Esophagus mucosa (tissue), 1 donor: ENCODE measurements at regions not wholly inside any gene's neighbourhood (a gene's known extent, or its start where the extent isn't known, plus 50 kb on each side); places are given as distances from the start of the nearest gene placed in this dataset.
"Not testable (repeated sequence)": the region's sequence is repeated elsewhere in the genome, so short reads cannot be mapped to it uniquely, and the experiment has no call there.

Experiments used
- ATAC-seq: fragments of 200-7000 bp; cut with Tn5 transposase; one replicate; pipeline ENCODE4 v1.9.1; 2020
- donor health status: DM: yes; HTN: yes; CAD: no.

DNA sequence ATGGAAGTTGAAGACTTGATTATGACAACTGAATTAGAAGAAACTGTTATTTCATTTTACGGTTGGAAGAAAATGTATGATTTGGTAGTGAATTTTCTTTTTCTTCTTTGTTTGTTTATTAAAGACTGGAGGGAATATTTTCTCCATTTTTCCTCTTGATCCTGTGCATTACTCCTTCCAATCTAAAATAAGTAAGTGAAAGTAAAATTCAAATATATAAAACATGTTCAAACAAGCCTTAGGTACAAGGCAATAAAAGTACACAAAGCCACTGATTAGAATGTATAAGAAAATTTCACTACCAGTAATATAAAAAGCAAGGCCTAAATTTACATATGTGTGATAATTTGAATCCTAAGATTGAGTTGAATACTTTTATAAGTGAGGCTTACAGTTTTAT, 181.2 kb upstream of the MME start:
- ATAC-seq, result no peak

DNA sequence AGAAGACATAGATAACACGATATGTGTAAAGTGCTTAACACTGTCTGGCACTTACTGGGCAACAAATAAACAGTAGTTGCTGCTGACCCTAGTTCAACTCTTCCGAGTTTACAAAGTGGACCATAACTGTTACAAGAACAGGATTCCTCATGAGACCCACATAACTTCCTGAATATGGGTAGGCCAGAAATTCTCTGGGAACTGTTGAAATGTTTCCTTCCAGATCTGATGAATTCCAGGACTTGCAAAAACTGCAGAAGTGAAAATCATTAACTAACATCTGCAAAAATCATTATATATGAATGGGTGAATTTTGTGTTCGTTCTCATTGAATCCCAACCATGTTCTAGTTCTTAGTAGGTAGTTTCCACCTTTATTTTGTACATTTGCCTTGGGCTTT, 181.7 kb upstream of the MME start:
- ATAC-seq, result no peak

DNA sequence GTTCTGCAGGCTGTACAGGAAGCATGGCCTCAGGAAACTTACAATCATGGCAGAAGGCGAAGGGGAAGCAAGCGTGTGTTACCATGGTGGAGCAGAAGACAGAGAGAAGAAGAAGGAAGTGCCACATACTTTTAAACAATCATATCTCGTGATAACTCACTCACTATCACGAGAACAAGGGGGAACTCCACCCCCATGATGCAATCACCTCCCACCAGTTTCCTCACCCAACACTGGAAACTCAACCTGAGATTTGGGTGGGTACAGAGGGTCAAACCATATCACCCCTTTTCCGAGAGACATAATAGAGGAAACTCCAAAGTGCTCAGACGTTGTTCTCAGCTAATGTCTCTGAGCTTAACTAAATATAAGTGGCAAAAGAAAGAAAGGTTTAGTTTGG, 186.3 kb upstream of the MME start:
- ATAC-seq, result no peak

DNA sequence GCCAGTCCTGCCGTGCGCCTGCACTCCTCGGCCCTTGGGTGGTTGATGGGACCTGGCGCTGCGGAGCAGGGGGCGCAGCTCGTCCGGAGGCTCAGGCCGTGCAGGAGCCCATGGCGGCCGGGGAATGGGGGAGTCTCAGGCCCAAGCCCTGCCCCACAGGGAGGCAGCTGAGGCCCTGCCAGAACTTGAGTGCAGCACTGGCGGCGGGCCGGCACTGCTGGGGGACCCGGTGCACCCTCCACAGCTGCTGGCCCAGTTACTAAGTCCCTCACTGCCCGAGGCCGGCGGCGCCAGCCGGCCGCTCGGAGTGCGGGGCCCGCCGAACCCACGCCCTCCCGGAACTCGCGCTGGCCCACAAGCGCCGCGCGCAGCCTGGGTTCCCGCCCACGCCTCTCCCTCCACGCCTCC, 190.9 kb upstream of the MME start:
- ATAC-seq, result no peak

DNA sequence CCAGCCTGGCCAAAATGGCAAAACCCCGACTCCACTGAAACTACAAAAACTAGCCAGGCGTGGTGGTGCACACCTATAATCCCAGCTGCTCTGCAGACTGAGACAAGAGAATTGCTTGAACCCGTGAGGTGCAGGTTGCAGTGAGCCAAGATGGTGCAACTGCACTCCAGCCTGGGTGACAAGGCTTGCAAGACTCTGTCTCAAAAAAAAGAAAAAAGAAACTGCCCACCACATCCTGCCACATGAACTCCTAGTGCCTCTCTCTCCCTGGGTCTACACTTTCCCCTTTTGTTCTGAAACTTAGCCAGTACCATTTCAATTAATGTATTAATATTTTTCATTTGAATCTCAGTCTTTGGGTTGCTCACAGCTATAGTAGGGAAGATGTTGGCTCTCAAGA, 192.2 kb upstream of the MME start:
- no peak for ATAC-seq

DNA sequence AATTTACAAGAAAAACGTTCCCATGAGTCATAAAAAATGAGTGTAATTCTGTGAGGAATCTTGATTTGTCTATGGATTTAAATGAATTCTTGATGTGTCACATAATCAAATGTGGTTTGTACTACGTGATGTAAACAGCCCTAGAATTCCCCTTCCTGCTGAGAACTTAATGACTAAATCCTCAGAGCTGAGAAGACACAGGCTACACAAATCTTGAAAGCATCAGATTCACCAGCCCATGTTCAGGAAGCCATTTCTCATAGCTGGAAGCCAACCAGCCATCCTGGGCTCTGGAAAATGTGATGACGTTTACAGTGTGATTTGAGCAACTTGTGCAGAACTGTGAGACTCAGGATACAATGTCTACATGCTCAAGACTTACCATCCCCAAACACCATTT, 193.7 kb upstream of the MME start:
- ATAC-seq, result no peak

DNA sequence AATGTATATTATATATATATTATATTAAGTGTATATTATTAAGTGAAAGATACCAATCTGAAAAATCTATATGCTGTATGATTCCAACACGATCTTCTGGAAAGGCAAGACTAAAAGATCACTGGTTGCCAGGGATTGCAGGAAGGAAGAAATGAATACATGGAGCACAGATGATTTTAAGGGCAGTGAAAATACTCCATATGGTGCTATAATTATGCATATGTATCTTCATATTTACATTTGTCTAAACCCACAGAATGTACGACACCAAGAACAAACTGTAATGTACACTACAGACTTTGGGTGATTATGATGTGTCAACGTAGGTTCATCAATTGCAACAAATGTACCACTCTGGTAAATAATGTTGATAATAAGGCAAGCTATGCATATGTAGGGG, 194.7 kb upstream of the MME start:
- ATAC-seq, result no peak

DNA sequence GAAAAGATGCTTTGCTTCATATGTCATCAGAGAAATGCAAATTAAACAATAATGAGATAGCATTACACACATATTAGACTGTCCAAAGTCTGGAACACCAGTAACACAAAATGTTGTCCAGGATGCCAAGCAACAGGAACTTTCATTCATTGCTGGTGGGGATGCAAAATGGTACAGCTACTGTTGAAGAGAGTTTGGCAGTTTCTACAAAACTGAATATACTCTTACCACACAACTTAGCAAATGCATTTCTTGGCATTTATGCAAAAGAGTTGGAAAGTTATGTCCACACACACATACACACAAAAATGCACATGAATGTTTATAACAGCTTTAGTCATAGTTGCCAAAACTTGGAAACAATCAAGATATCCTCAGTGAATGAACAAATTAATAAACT, 195.2 kb upstream of the MME start:
- no peak for ATAC-seq

DNA sequence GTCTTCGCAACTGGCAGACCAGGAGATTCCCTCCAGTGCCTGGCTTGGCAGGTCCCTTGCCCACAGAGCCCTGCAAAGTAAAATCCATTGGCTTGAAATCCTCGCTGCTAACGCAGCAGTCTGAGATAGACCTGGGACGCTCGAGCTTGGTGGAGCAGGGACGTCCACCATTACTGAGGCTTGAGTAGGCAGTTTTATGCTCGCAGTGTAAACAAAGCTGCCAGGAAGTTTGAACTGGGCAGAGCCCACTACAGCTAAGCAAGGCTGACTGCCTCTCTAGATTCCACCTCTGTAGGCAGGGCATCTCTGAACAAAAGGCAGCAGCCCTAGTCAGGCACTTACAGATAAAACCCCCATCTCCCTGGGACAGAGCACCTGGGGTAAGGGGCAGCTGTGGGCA, 205.0 kb upstream of the MME start:
- ATAC-seq, result no peak

DNA sequence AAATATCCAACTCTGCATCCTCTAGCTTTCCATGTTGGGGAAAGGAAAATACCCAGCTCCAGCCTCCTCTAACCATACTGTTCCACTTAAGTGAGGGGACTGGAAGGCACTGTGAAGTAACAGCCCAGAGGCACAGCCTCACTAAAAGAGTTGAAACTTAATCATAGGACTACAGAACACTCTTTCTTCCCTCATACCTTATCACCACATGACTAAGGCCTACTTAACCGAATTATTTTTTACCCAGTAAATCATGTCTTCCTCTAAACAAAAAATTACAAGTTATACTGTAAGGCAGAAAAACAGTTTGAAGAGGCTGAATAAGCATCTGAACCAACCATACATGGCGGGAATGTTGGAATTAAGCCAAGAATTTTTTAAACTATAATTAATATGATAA, 207.4 kb upstream of the MME start:
- ATAC-seq, result no peak

DNA sequence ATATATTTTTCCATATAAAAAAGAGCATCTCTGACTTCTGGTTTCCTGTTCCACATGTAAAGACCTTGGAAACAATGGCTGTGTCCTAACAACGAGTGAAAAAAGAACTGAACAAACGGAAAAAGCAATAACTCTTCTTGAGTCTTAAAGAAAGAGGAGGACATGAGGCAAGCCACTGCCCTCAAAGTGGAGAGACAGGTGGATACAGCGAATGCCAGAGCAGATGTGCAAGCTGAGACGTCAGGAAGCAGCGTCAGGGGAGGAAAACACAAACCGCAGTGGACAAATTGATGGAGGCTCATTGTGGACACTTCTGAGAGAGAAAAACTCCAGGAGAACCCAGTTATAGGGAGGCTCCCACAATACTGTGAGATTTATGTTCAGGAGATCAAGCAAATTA, 208.0 kb upstream of the MME start:
- no peak for ATAC-seq

DNA sequence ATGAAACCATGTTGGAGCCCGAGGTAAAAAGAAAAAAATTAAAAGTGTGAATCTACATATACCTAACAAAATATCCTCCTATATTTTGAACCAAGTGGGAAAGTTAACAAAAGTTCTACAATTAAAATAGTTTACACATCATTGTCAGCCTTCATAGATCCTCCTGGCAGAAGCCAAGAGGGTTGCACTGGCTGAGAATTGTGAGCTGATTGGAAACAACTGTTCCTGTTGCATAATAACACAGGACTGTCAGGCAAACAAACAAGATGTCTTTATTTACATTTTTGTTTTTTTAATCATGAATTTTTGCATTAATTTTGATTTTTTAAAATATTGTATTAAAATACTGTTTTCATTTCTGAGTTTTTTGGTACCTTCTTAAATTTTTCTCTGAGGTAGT, 215.2 kb upstream of the MME start:
- no peak for ATAC-seq

DNA sequence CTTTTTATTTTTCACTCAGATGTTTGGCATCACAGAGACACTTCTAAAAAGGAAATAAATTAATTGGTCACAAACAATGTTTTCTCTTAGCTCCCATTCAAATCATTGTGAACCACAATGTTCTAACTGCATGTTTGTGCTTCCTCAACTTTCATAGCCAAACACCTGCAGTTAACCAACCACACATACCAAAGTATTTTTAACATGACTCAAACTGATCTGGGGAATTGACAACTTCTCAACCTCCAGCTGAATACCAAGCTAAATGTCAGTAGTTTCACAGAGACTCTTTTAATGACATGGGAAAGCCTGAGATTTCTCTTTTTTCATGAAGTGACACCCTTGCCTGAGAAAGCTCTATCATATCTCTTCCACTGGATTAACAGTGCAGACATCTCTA, 217.9 kb upstream of the MME start:
- no peak for ATAC-seq

DNA sequence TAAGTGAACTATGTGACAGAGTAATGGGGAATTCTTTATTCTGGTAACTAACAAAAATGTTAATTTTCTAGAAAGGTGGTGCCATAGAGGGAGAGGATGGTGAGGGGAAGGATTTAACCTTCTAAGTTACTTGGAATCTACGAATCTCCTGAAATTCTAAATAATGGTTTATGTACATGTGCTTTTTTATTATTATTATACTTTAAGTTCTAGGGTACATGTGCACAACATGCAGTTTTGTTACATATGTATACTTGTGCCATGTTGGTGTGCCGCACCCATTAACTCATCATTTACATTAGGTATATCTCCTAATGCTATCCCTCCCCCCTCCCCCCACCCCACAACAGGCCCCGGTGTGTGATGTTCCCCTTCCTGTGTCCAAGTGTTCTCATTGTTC, 227.1 kb upstream of the MME start:
- not testable (repeated sequence) for ATAC-seq

DNA sequence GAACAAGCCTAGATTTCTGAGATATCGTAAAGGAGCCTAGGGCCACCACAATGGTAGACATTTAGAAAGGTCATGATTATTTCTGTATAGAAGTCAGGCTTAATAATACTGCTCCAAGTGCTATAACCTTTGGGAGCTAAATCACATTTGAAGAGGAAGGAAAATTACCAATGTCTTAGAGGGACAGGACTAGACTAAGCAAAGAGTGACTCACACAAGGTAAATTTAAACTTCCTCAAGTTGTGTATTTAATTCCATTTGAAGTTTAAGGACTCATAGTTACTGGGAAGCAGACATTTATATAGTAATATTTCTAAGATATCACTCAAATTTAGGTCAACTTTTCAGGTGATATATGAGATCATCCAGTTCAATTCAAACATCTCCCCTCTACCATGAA, 227.6 kb upstream of the MME start:
- no peak for ATAC-seq

DNA sequence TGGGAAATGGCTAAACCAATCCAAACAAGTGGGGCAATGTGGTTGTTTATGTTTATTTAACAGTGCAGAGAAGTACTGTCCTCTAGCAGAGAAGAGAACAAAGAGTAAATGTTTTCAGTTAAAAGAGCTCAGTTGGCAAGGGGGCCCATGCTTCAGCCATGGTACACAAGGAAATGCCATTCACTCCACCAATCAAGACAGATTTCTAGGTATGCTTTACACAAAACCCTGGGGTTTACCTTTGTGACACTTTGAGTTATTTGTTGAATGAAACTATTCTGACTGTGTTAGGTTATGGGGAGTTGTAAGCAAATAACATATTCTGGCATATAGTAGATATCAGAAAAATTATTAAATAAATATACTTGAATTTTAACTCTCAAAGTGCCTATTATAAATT, 228.5 kb upstream of the MME start:
- ATAC-seq, result no peak

DNA sequence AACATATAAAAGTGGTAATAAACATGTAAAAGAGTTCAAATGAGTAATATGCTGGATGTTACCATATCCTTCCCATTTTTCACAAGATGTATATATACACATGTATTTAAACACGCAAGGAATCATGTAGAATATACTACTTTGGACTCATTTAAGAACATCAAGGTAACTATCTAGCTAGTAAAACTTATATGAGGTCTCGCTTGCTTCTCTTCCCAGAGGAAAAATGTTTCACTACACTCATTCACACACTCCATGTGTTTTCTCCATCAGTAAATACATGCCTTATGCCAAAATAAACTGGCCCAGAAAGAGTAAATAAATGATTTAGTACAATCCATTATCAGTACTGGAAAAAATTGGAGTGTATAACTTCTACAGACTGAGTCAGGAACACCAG, 229.2 kb upstream of the MME start:
- ATAC-seq, result no peak

DNA sequence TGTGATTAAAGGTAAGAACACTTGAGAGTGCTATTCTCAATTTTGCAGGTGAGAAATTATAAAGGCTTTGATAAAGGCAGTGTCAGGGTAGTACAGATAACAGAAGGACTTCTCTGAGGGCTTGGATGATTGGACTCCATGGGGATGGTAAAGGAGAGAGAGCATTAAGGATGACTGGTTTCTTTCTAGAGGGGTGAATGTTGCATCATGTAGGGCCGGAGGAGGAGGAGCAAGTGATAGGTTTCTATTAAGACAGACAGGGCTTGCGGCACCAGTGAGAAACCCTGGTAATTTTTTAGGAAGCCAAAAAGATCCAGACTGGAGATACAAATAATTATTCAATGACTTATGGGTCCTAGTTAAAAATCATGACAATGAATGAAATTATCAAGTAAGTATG, 230.7 kb upstream of the MME start:
- ATAC-seq, result no peak

DNA sequence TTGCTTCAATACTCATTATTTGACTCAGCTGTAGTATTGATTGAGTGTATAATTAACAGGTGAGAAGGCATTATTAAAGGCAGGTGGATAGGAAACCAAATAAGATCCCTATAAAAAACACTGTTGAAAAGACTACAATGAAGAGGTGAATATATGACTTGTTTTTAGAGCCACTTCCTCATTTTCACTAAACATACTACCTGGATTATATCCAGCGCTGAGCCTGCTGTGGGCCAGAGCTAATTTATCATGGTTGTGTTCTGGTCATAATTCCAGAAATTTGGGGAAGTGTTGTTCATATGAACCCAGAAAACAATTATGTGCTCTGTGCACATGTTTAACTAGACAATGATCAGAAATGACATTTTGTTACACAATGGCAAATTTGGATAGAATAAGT, 235.3 kb upstream of the MME start:
- ATAC-seq, result no peak

DNA sequence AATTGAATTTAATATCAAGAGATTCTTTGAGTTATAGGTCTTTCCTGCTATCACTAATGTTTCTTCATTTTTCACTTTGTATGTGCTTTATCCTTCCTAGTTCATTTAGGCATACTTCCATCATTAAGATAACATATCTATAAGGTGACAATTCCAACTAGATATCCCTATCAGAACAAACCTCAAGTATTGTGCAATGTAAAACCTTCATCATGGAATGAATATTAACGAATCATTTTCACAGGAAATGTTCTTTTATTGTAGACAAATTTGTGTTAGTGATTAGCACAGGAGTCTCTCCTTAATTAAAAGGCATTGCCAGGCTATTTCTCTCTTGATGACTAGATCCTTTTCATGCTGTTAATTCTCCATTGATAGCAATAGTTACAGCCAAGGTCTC, 236.5 kb upstream of the MME start:
- no peak for ATAC-seq

DNA sequence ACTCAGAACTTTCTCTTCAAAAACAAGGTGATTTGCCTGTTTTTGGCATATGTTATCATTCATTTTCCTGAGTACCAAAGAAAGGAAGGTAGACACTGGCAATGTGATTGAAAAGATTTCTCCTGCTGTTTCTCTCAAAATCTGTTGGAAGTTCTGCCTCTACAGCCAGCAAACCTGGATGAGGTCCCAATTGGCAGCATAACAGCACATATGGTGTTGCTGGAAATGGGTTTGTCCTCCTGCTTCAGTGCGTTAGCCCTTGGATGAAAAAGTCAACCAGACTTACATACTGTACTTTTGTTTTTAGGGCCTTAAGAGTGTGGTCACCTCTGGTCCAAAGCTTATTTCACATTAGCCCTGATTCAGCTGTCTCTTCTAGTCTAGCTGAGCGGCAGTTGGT, 237.6 kb upstream of the MME start:
- no peak for ATAC-seq

DNA sequence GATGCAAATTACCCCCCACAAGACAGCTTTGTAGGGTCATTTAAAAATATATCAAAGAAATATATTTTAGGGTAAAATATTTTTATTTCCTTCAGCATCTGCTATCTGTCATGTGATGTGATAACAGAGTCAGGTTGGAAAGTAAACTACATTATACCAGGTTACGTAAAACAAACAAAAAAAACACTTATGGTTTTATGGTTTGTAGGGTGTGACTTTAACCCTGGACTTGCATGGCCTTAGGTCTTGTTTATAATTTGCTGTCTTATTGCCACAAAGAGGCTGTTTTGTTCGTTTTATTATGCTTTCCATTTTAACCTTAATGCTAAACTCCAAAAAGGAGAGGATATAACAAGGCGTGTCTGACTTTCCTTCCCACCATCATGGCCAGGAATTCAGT, 244.5 kb upstream of the MME start:
- ATAC-seq, result no peak

DNA sequence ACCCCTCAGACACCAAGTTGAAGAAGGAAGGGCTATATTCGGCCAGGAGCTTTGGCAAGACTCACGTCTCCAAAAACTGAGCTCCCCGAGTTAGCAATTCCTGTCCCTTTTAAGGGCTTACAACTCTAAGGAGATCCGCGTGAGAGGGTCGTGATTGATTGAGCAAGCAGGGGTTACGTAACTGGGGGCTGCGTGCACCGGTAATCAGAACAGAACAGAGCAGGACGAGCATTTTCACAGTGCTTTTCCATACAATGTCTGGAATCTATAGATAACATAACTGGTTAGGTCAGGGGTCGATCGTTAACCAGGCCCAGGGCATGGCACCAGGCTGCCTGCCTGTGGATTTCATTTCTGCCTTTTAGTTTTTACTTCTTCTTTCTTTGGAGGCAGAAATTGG, 245.3 kb upstream of the MME start:
- not testable (repeated sequence) for ATAC-seq

DNA sequence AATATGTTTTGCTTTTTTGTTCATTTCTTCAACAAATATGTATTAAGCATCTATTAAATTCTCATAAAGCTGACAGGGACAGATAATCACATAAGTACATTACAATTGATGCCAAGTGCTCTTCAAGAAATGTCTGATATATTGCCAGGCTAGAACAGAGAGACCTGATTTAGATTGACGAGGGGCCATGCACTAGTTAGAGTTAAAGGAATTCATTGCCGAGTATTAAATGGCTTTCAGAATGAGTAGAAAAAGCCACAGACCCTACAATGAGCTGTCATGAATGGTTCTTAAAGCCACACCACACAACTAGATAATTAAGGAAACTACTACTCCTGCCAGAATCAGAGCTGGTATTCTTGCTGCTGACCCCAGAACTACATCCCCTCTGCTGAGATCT, 250.2 kb upstream of the MME start:
- no peak for ATAC-seq

DNA sequence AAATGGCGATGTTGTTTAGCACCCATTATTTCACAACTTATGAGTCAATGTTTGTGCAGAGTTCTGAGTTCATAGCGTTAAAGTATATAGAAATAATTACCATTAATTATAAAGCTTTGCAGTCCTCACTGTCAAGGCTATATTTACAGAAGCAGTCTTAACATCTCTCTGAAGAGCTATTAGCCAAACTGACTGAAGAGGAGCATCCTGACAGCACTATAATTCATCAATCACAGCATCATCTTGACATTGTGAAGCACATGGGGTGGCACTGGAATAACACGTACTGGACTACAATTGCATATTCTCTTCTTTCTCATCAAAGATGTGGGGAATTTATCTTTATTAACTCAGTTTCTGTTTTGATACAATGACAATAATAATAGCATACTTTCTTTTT, 260.6 kb upstream of the MME start:
- ATAC-seq, result no peak

DNA sequence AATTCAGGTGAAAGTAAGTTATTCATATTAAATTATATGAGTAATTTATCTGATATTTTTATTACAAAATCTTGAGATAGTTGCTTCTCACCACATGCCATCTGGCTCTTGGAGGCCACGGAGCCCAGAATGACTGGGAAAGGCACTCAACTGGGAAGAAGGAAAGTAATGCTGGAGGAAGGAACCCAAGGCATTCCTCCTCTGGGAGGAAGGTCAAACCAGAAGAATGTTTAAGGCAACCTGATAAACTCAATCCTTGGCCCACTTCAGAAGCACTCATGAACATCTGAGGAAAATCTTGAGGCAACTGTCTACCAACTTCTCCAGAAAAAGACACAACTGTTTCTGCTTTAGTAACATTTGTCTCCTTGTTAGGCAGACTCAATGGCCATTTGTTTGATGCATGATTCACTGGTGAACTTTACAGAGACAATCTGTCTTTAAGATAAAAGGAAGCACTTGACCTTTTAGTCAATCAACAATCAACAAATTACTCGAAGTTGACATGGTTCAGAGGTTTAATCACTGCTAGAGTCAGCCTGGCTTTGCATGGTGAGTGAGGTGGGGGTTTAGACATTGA, 261.4 kb upstream of the MME start:
- ATAC-seq, result no peak
